Endothelial cell of umbilical vein (primary cell): ENCODE measurements at regions not wholly inside any gene's neighbourhood (a gene's known extent, or its start where the extent isn't known, plus 50 kb on each side); places are given as distances from the start of the nearest gene placed in this dataset.

ENCODE experiments used
- BruUV-seq: library from RNA; stranded (reverse); fragments of 400-500 nt; replicated peaks from 2 replicates; lab custom pipeline; 2021; lab: Mats Ljungman, UMichigan
- CTCF ChIA-PET: fragments of 300-600, 350-600 bp; sonication (Branson Sonifier 250); formaldehyde crosslinking; loops from one replicate; lab custom pipeline; 2021; ENCODE audit warnings: antibody characterized with exemption, inconsistent platforms; lab: Charles Lee
- POLR2A ChIA-PET: fragments of 300-600, 350-600 bp; sonication (Branson Sonifier 250); formaldehyde crosslinking; loops from one replicate; lab custom pipeline; 2021; ENCODE audit warnings: antibody characterized with exemption, inconsistent platforms; lab: Charles Lee
- DNase-seq: peaks from one replicate; pipeline ENCODE4 v3.0.0-alpha.2; 2011; ENCODE audit warnings: low read depth, low spot score
- FAIRE-seq: peaks from 2 replicates; lab custom pipeline; 2011; peaks lifted over from hg19 to GRCh38; lab: Jason Lieb, UNC
- H2AFZ ChIP-seq: 2 replicates; pipeline ENCODE4 v1.6.0; 2012; ENCODE audit warnings: low read depth, low read length, control low read depth, inconsistent platforms
- H3K27ac ChIP-seq: 2 replicates; pipeline ENCODE4 v1.5.1; 2011; ENCODE audit warnings: low read depth, mild to moderate bottlenecking, control low read depth, low read length, moderate library complexity; ENCODE audit not compliant: insufficient read depth
- H3K27me3 ChIP-seq, 2 experiments: 2 replicates each; pipeline versions ENCODE4 v1.6.0 to v1.6.1; 2011; ENCODE audit warnings: low read length in 2 of 2, mixed read lengths in 1 of 2; ENCODE audit not compliant: control insufficient read depth in 2 of 2, insufficient read depth in 2 of 2
- H3K36me3 ChIP-seq, 2 experiments: 2 replicates in 1 of 2; 3 replicates in 1 of 2; pipeline ENCODE4 v1.5.1; 2011; ENCODE audit warnings: low read length in 2 of 2, mild to moderate bottlenecking in 1 of 2, moderate library complexity in 1 of 2; ENCODE audit not compliant: control insufficient read depth in 2 of 2, insufficient read depth in 2 of 2; ENCODE audit errors: extremely low read depth in 1 of 2
- H3K4me1 ChIP-seq: 3 replicates; pipeline ENCODE4 v1.5.1; 2011; ENCODE audit warnings: mild to moderate bottlenecking, low read length; ENCODE audit not compliant: control insufficient read depth, insufficient read depth; ENCODE audit errors: extremely low read depth
- H3K4me2 ChIP-seq: 2 replicates; pipeline ENCODE4 v1.6.1; 2011; ENCODE audit warnings: low read length, control low read depth, mixed read lengths; ENCODE audit not compliant: insufficient read depth
- H3K4me3 ChIP-seq, 3 experiments: fragments of 200-600 bp in 1 of 3; sonication (generic), shearing (Covaris generic) in 1 of 3; replicated peaks in 1 of 3; 2 replicates each; pipeline ENCODE4 v1.5.1; 2011 to 2016; ENCODE audit warnings: control low read depth in 3 of 3, low read length in 3 of 3, mild to moderate bottlenecking in 2 of 3, inconsistent platforms in 1 of 3, low read depth in 1 of 3, moderate library complexity in 1 of 3; ENCODE audit not compliant: insufficient read depth in 1 of 3
- H3K79me2 ChIP-seq: 2 replicates; pipeline ENCODE4 v1.6.0; 2012; ENCODE audit warnings: low read length, inconsistent platforms; ENCODE audit not compliant: control insufficient read depth, insufficient read depth
- H3K9ac ChIP-seq: replicated peaks from 2 replicates; pipeline ENCODE3; 2011; ENCODE audit warnings: low read length, control low read depth; ENCODE audit not compliant: insufficient read depth; ENCODE audit errors: extremely low read depth
- H3K9me1 ChIP-seq: replicated peaks from 3 replicates; pipeline ENCODE4 v1.6.0; 2011; ENCODE audit warnings: mild to moderate bottlenecking, low read length; ENCODE audit not compliant: control insufficient read depth, insufficient read depth; ENCODE audit errors: extremely low read depth
- H3K9me3 ChIP-seq: replicated peaks from 2 replicates; pipeline ENCODE4 v1.5.1; 2012; ENCODE audit warnings: low read length, inconsistent platforms; ENCODE audit not compliant: control insufficient read depth, insufficient read depth
- H4K20me1 ChIP-seq: replicated peaks from 2 replicates; pipeline ENCODE3; 2011; ENCODE audit warnings: mild to moderate bottlenecking, low read length; ENCODE audit not compliant: control insufficient read depth, insufficient read depth; ENCODE audit errors: extremely low read depth
- GATA2 ChIP-seq: IDR thresholded peaks from 2 replicates; pipeline ENCODE4 v1.7.0; 2011; ENCODE audit warnings: low read depth, mild to moderate bottlenecking, moderate library complexity, mixed read lengths, low read length; ENCODE audit not compliant: insufficient read length, insufficient read depth
- JUN ChIP-seq: IDR thresholded peaks from 2 replicates; pipeline ENCODE4 v1.6.1; 2011; ENCODE audit warnings: borderline replicate concordance, low read depth; ENCODE audit not compliant: insufficient read length, insufficient read depth
- MYC ChIP-seq: IDR thresholded peaks from one replicate; pipeline ENCODE4 v1.6.1; 2011; ENCODE audit warnings: mild to moderate bottlenecking, low read depth, low read length
- POLR2A ChIP-seq: IDR thresholded peaks from 2 replicates; pipeline ENCODE4 v1.6.1; 2012; ENCODE audit warnings: low read depth, mild to moderate bottlenecking, control low read depth, low read length
- POLR2AphosphoS5 ChIP-seq: IDR thresholded peaks from 2 replicates; pipeline ENCODE4 v1.6.1; 2012; ENCODE audit warnings: low read depth, mild to moderate bottlenecking, control low read depth, low read length, moderate library complexity; ENCODE audit not compliant: insufficient read depth
- dilution Hi-C: fragments of 300-500 bp; cut with MboI; formaldehyde crosslinking; loops from one replicate; pipeline ENCODE4 v1.15.0; 2019; ENCODE audit warnings: low sequenced_read_pairs; ENCODE audit not compliant: extremely low pct_ligation_motif_present
- intact Hi-C: fragments of 100-400 bp; cut with micrococcal nuclease; formaldehyde crosslinking; loops from one replicate; pipeline ENCODE4 v1.10.0; 2022
- TF ChIP-seq, protein P1 (sequence below), 2 donors: IDR thresholded peaks; 1 replicate in 1 of 2; 2 replicates in 1 of 2; pipeline ENCODE4 v1.5.1; 2011; ENCODE audit warnings: low read length in 2 of 2, mild to moderate bottlenecking in 2 of 2, moderate library complexity in 2 of 2, control low read depth in 1 of 2, inconsistent platforms in 1 of 2, low read depth in 1 of 2; ENCODE audit not compliant: insufficient read depth in 1 of 2; ENCODE audit errors: extremely low read depth in 1 of 2
- TF ChIP-seq, protein P2 (sequence below): IDR thresholded peaks from 2 replicates; pipeline ENCODE4 v1.6.1; 2011; ENCODE audit not compliant: insufficient read depth, insufficient read length

DNA sequence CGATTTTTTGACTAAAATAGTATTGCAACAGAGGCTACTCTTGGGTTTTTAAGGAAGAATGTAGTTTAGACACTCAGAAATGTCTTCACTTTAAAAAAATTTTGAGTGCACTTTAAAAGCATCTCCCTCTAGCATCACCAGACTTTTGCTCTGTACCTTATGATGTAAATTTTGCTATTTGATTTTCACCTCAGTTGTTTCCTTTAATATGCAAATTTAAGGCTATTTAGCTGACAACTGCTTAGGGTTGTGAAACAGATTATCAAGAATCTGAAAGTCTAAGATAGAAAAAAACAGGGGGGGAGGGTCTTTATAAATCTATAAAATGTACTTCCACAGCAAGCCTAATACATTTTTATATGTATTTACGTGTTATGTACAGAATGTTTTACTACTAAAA, 92.9 kb upstream of the USP38 start:
- TF ChIP-seq GATA2: no peak
- TF ChIP-seq MYC: no peak
- no peak for TF ChIP-seq JUN
- no peak for TF ChIP-seq POLR2A
- TF ChIP-seq, protein P1, sequence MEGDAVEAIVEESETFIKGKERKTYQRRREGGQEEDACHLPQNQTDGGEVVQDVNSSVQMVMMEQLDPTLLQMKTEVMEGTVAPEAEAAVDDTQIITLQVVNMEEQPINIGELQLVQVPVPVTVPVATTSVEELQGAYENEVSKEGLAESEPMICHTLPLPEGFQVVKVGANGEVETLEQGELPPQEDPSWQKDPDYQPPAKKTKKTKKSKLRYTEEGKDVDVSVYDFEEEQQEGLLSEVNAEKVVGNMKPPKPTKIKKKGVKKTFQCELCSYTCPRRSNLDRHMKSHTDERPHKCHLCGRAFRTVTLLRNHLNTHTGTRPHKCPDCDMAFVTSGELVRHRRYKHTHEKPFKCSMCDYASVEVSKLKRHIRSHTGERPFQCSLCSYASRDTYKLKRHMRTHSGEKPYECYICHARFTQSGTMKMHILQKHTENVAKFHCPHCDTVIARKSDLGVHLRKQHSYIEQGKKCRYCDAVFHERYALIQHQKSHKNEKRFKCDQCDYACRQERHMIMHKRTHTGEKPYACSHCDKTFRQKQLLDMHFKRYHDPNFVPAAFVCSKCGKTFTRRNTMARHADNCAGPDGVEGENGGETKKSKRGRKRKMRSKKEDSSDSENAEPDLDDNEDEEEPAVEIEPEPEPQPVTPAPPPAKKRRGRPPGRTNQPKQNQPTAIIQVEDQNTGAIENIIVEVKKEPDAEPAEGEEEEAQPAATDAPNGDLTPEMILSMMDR (IDR thresholded peaks at IDR 0.05; ENCODE audit: extremely low read depth in 1 of 2, insufficient read depth in 1 of 2, low read depth in 1 of 2, low read length in 2 of 2): no peak
- TF ChIP-seq, protein P2, sequence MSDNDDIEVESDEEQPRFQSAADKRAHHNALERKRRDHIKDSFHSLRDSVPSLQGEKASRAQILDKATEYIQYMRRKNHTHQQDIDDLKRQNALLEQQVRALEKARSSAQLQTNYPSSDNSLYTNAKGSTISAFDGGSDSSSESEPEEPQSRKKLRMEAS: no peak
- no peak for TF ChIP-seq POLR2AphosphoS5
- ChIA-PET CTCF (no interaction called here), POLR2A (no interaction called here)
- Histone ChIP-seq H3K4me2 (no peak overlapping the region), H3K4me1 (no peaks in the 10 kb centered on the region), H3K36me3 (no peaks in the 10 kb centered on the region), H3K79me2 (no peaks in the 10 kb centered on the region), H3K27ac (no peak overlapping the region), H3K9ac (no peak overlapping the region), H3K9me1 (no peaks in the 10 kb centered on the region), H2AFZ (no peak overlapping the region), H4K20me1 (no peaks in the 10 kb centered on the region), H3K27me3 (no peaks in the 10 kb centered on the region), H3K9me3 (no peaks in the 10 kb centered on the region), H3K4me3 (no peak overlapping the region)
- FAIRE-seq: no peak
- intact Hi-C loops: no loop called here
- dilution Hi-C loops: no loop called here
- BruUV-seq: no TSS peak
- no peak for DNase-seq
